Body of pancreas (tissue), 4 donors: ENCODE measurements at regions not wholly inside any gene's neighbourhood (a gene's known extent, or its start where the extent isn't known, plus 50 kb on each side); places are given as distances from the start of the nearest gene placed in this dataset.

Experiments
- ATAC-seq: fragments of 150-250 bp; one replicate; pipeline ENCODE4 v1.9.1; 2016
- DNase-seq, 4 donors: peaks; one replicate each; pipeline ENCODE4 v3.0.0-alpha.2; 2019
- H3K27ac ChIP-seq, 4 donors: fragments of 200-600 bp; sonication (generic); 1 replicate in 3 of 4; 2 replicates in 1 of 4; pipeline versions ENCODE4 v1.5.1 to v1.6.1; 2016 to 2019; ENCODE audit warnings: mild to moderate bottlenecking in 1 of 4, mixed read lengths in 1 of 4, moderate library complexity in 1 of 4
- H3K27me3 ChIP-seq, 2 donors: fragments of 200-600 bp; sonication (generic); one replicate each; pipeline ENCODE4 v1.6.0; 2016; ENCODE audit warnings: mild to moderate bottlenecking in 1 of 2
- H3K36me3 ChIP-seq, 2 donors: fragments of 200-600 bp; sonication (generic); replicated peaks in 1 of 2; 2 replicates each; pipeline ENCODE4 v1.5.1; 2016; ENCODE audit warnings: low read depth in 2 of 2; ENCODE audit not compliant: insufficient read depth in 1 of 2
- H3K4me1 ChIP-seq: fragments of 200-600 bp; sonication (generic); one replicate; pipeline ENCODE4 v1.6.0; 2016
- H3K4me3 ChIP-seq, 2 donors: fragments of 200-600 bp; sonication (generic); 1 replicate in 1 of 2; 2 replicates in 1 of 2; pipeline ENCODE4 v1.5.1; 2016 to 2019
- H3K9me3 ChIP-seq, 3 donors: fragments of 200-600 bp; sonication (generic); 1 replicate in 2 of 3; 2 replicates in 1 of 3; pipeline ENCODE4 v1.5.1; 2016
- CTCF ChIP-seq, 7 experiments: fragments of 450-650 bp in 4 of 7; fragments of 200-600 bp in 3 of 7; sonication (generic) in 3 of 7; IDR thresholded peaks; one replicate each; pipeline ENCODE4 v1.5.1; 2016 to 2019; ENCODE audit warnings: antibody characterized with exemption in 7 of 7
- POLR2A ChIP-seq, 3 donors: fragments of 450-650 bp; IDR thresholded peaks; one replicate each; pipeline ENCODE4 v1.6.1; 2016; ENCODE audit warnings: antibody characterized with exemption in 3 of 3, mild to moderate bottlenecking in 2 of 3
- WGBS, 2 donors: methylation state at CpG; one replicate each; pipeline ENCODE4 v1.1.5; 2017; 5-methylcytosine and 5-hydroxymethylcytosine counted together
- intact Hi-C: fragments of 100-400 bp; cut with DNase I; formaldehyde crosslinking; loops from one replicate; pipeline ENCODE4 v1.15.1; 2023

DNA sequence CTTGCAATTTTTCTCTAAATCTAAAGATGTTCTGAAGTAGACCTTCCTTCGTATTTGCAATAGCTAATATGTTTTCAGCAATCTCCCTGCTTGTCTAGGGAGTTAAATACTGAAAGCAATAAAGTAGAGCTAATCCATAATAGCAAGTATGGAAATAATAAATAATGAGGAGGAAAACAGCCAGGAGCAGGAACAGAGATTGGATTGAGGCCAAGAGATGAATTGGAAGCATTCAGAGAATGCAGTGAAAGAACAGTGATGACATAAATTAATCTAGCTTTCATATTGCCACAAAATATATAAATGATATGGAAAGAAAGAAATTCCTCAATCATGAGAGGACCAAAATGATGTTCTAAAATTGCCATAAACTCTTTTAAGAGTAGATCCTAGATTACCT, 679.7 kb downstream of the METTL4 start:
- Histone ChIP-seq H3K36me3 (no peaks in the 10 kb centered on the region), H3K4me3 (no peak overlapping the region), H3K27me3 (no peaks in the 10 kb centered on the region), H3K27ac (no peak overlapping the region), H3K9me3 (no peaks in the 10 kb centered on the region), H3K4me1 (no peaks in the 10 kb centered on the region)
- 31 to 42% methylated on average over 1 of the region's 1 CpG for WGBS, 2 donors
- TF ChIP-seq CTCF (IDR thresholded peaks at IDR 0.05): no peak
- no peak for TF ChIP-seq POLR2A (IDR thresholded peaks at IDR 0.05)
- ATAC-seq (no peak), DNase-seq (no peak)
- intact Hi-C loops: no loop called here

GRCh38 chr18:1892191-1892590, 679.1 kb downstream of the METTL4 start:
- no peaks in the 10 kb centered on the region for H3K9me3 ChIP-seq

GRCh38 chr18:1895456-1896185, 675.7 kb downstream of the METTL4 start:
- Histone ChIP-seq H3K4me1 (no peaks in the 10 kb centered on the region), H3K4me3 (no peak overlapping the region), H3K9me3 (no peaks in the 10 kb centered on the region), H3K36me3 (no peaks in the 10 kb centered on the region), H3K27me3 (no peaks in the 10 kb centered on the region), H3K27ac (no peak overlapping the region)
- intact Hi-C loops: no loop called here
- DNase-seq (no peak), ATAC-seq (no peak)
- TF ChIP-seq CTCF (IDR thresholded peaks at IDR 0.05) (no peak), POLR2A (IDR thresholded peaks at IDR 0.05) (no peak)
- WGBS, 2 donors: 45 to 62% methylated on average over 4 of the region's 4 CpGs

More at GRCh38 chr18:1892191-1892590, 679.1 kb downstream of the METTL4 start:
- DNase-seq: no peak
- Histone ChIP-seq H3K27me3 (no peaks in the 10 kb centered on the region), H3K36me3 (no peaks in the 10 kb centered on the region), H3K27ac (no peak overlapping the region), H3K4me3 (no peak overlapping the region), H3K4me1 (no peaks in the 10 kb centered on the region)
- TF ChIP-seq CTCF (IDR thresholded peaks at IDR 0.05): no peak
- no peak for TF ChIP-seq POLR2A (IDR thresholded peaks at IDR 0.05)
- no peak for ATAC-seq
- intact Hi-C loops: no loop called here

- ATAC-seq (no peak), DNase-seq (no peak)
- H3K4me3 ChIP-seq: no peak overlapping the region
- TF ChIP-seq CTCF (IDR thresholded peaks at IDR 0.05) (no peak), POLR2A (IDR thresholded peaks at IDR 0.05) (no peak)
- no peak overlapping the region for H3K27ac ChIP-seq
- no peaks in the 10 kb centered on the region for H3K9me3 ChIP-seq
- no peaks in the 10 kb centered on the region for H3K27me3 ChIP-seq
- WGBS, 2 donors: 55 to 56% methylated on average over 1 of the region's 1 CpG
- H3K36me3 ChIP-seq: no peaks in the 10 kb centered on the region
- intact Hi-C loops: no loop called here
- no peaks in the 10 kb centered on the region for H3K4me1 ChIP-seq
These were observed 664.9 kb downstream of the METTL4 start for GRCh38 chr18:1906421-1906820.
